C4-2B (cell line): ENCODE measurements at regions not wholly inside any gene's neighbourhood (a gene's known extent, or its start where the extent isn't known, plus 50 kb on each side); places are given as distances from the start of the nearest gene placed in this dataset.

ENCODE experiments used
- H3K27ac ChIP-seq: fragments of 450-650 bp; 2 replicates; pipeline ENCODE4 v1.5.1; 2017
- ZFX ChIP-seq: fragments of 450-650 bp; IDR thresholded peaks from 2 replicates; pipeline ENCODE4 v1.6.1; 2017
- TF ChIP-seq, protein P1 (sequence below): fragments of 450-650 bp; conservative IDR thresholded peaks from 2 replicates; pipeline ENCODE4 v1.5.1; 2017; ENCODE audit warnings: mild to moderate bottlenecking

DNA sequence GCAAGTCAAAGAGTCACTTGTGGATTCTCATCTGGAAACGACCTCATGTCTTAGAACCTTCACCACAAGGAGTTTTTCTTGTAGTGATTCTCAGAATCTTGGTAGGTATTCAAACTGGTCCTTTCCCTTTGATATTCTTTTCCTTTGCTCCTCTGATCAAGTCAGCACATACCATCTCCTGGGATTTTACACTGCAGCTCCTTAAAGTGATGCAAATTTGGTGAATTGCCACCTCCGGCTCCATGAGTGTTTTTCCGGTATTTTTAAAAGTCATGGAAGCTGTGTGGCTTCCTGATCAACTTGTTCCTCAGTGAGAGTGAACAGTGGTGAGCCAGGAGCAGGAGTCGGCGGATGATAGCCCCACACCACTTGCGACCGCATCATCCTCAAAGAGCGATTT, 182.1 kb upstream of the DAB1 start:
- TF ChIP-seq, protein P1, sequence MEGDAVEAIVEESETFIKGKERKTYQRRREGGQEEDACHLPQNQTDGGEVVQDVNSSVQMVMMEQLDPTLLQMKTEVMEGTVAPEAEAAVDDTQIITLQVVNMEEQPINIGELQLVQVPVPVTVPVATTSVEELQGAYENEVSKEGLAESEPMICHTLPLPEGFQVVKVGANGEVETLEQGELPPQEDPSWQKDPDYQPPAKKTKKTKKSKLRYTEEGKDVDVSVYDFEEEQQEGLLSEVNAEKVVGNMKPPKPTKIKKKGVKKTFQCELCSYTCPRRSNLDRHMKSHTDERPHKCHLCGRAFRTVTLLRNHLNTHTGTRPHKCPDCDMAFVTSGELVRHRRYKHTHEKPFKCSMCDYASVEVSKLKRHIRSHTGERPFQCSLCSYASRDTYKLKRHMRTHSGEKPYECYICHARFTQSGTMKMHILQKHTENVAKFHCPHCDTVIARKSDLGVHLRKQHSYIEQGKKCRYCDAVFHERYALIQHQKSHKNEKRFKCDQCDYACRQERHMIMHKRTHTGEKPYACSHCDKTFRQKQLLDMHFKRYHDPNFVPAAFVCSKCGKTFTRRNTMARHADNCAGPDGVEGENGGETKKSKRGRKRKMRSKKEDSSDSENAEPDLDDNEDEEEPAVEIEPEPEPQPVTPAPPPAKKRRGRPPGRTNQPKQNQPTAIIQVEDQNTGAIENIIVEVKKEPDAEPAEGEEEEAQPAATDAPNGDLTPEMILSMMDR, result no peak
- TF ChIP-seq ZFX, result no peak
- H3K27ac ChIP-seq, result no peak overlapping the region

- H3K27ac ChIP-seq, result no peak overlapping the region
- no peak for TF ChIP-seq ZFX
- TF ChIP-seq, protein P1, result no peak
Observed at GRCh38 chr1:57603696-57604095, 179.8 kb upstream of the DAB1 start.

DNA sequence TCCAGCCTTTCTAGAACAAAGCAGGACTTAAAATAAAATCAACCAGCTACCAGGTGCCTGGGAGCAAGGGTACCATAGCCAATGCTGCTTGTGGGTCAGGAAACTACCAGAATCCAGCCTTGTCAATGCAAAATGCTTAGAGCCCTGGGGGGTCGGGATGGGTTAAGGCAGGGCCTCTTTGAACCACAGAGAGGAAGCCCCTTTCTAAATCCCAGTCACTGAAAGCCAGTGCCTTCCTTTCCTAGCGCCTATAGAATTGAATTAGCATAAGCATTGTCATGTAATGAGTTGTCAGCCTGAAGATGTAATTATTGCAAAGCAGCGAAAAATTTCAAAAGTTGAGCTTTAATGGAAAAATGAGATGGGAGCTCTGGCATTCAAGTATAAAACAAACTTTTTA, 176.6 kb upstream of the DAB1 start:
- no peak overlapping the region for H3K27ac ChIP-seq
- TF ChIP-seq, protein P1, result no peak
- no peak for TF ChIP-seq ZFX

GRCh38 chr1:57599236-57599994, 175.6 kb upstream of the DAB1 start:
- no peak overlapping the region for H3K27ac ChIP-seq
- TF ChIP-seq, protein P1, result no peak

GRCh38 chr1:57597036-57597435, 173.2 kb upstream of the DAB1 start:
- TF ChIP-seq ZFX, result no peak
- TF ChIP-seq, protein P1, result no peak
- H3K27ac ChIP-seq, result no peak overlapping the region

DNA sequence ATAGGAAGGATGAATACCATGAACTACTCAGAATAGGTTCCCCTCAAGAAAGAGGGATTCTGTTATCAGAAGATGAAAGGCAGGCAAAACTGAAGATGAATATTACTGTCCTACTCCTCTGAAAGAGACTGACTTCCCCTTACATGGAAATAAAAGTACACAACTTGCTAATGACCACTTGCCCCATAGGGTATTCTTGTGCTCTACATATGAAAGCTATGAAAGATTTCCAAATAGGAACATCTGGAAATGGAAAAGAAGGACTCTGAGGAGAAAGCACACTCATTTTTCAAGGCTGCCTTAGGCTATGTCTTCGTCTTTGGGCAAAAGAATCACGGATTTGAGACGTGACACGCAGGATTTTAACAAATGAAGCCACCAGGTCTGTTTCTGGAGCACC, 170.1 kb upstream of the DAB1 start:
- H3K27ac ChIP-seq, result no peak overlapping the region
- TF ChIP-seq, protein P1, result no peak
- no peak for TF ChIP-seq ZFX

- TF ChIP-seq, protein P1, result no peak
- no peak for TF ChIP-seq ZFX
- no peak overlapping the region for H3K27ac ChIP-seq
Observed at GRCh38 chr1:57591842-57592241, 168.0 kb upstream of the DAB1 start.
